GM12878 (cell line): ENCODE measurements at regions not wholly inside any gene's neighbourhood (a gene's known extent, or its start where the extent isn't known, plus 50 kb on each side); places are given as distances from the start of the nearest gene placed in this dataset.

Source experiments
- ATAC-seq: fragments of 200-7000 bp; cut with Tn5 transposase; 3 replicates; pipeline ENCODE4 v1.9.1; 2020; ENCODE audit warnings: mild to moderate bottlenecking, moderate library complexity
- BruUV-seq: library from RNA; stranded (reverse); fragments of 400-500 nt; replicated peaks from 2 replicates; lab custom pipeline; 2021; lab: Mats Ljungman, UMichigan
- CTCF ChIA-PET: fragments of 300-600 bp; sonication (Branson Sonifier 250); formaldehyde crosslinking; extraction: SDS; loops from one replicate; lab custom pipeline; 2021; ENCODE audit warnings: inconsistent platforms; lab: Yijun Ruan, JAX
- POLR2A ChIA-PET: fragments of 350-600 bp; formaldehyde crosslinking; extraction: SDS; loops from one replicate; lab custom pipeline; 2021; ENCODE audit warnings: inconsistent platforms; lab: Charles Lee
- RAD21 ChIA-PET: fragments of 300-600 bp; sonication (Branson Sonifier 250); formaldehyde crosslinking; loops from one replicate; lab custom pipeline; 2023; ENCODE audit warnings: antibody characterized with exemption; ENCODE audit not compliant: unreplicated experiment; lab: Charles Lee
- SMC1A ChIA-PET: fragments of 300-600 bp; sonication (Branson Sonifier 250); formaldehyde crosslinking; loops from one replicate; lab custom pipeline; 2023; ENCODE audit not compliant: unreplicated experiment, uncharacterized antibody; lab: Charles Lee
- DNase-seq: peaks from one replicate; pipeline ENCODE4 v3.0.0-alpha.2; 2011; ENCODE audit warnings: low read depth, low spot score
- FAIRE-seq: peaks from 3 replicates; lab custom pipeline; 2011; peaks lifted over from hg19 to GRCh38; lab: Jason Lieb, UNC
- H2AFZ ChIP-seq: 2 replicates; pipeline ENCODE4 v1.6.0; 2011; ENCODE audit warnings: low read depth, low read length, control low read depth; ENCODE audit not compliant: control insufficient read depth
- H3K27ac ChIP-seq: 2 replicates; pipeline ENCODE4 v1.5.1; 2011; ENCODE audit warnings: control low read depth; ENCODE audit not compliant: control insufficient read depth, insufficient read depth
- H3K27me3 ChIP-seq, 2 experiments: replicated peaks in 1 of 2; 2 replicates each; pipeline versions ENCODE4 v1.6.0 to v1.6.1; 2011; ENCODE audit warnings: low read length in 1 of 2; ENCODE audit not compliant: control insufficient read depth in 2 of 2, insufficient read depth in 2 of 2
- H3K36me3 ChIP-seq, 2 experiments: 2 replicates each; pipeline ENCODE4 v1.5.1; 2011; ENCODE audit warnings: low read length in 1 of 2; ENCODE audit not compliant: control insufficient read depth in 2 of 2, insufficient read depth in 2 of 2
- H3K4me1 ChIP-seq: 2 replicates; pipeline ENCODE4 v1.6.1; 2011; ENCODE audit warnings: mild to moderate bottlenecking, low read length, moderate library complexity, mixed read lengths; ENCODE audit not compliant: control insufficient read depth, insufficient read depth
- H3K4me2 ChIP-seq: 2 replicates; pipeline ENCODE4 v1.6.0; 2011; ENCODE audit warnings: control low read depth; ENCODE audit not compliant: control insufficient read depth, insufficient read depth
- H3K4me3 ChIP-seq: fragments of 200-600 bp; sonication (generic); 2 replicates; pipeline ENCODE4 v1.5.1; 2016
- H3K79me2 ChIP-seq: 2 replicates; pipeline ENCODE4 v1.6.0; 2011; ENCODE audit warnings: low read length; ENCODE audit not compliant: control insufficient read depth, insufficient read depth
- H3K9ac ChIP-seq: 2 replicates; pipeline ENCODE4 v1.8.0; 2011; ENCODE audit warnings: low read length, control low read depth, mixed read lengths; ENCODE audit not compliant: control insufficient read depth, insufficient read depth
- H3K9me3 ChIP-seq: replicated peaks from 3 replicates; pipeline ENCODE4 v1.5.1; 2011; ENCODE audit warnings: mild to moderate bottlenecking, low read length; ENCODE audit not compliant: control insufficient read depth, insufficient read depth
- H4K20me1 ChIP-seq: 2 replicates; pipeline ENCODE4 v1.6.0; 2011; ENCODE audit not compliant: control insufficient read depth, insufficient read depth
- ATF7 ChIP-seq: fragments of 450-650 bp; IDR thresholded peaks from 2 replicates; pipeline ENCODE4 v1.6.1; 2016; ENCODE audit warnings: low read depth, mild to moderate bottlenecking
- ESRRA ChIP-seq: IDR thresholded peaks from 2 replicates; pipeline ENCODE4 v1.6.1; 2012; ENCODE audit warnings: mild to moderate bottlenecking, low read length, improper control_type of control experiment
- GATAD2B ChIP-seq: fragments of 450-650 bp; conservative IDR thresholded peaks from 2 replicates; pipeline ENCODE4 v1.6.1; 2017; ENCODE audit warnings: low read depth, mild to moderate bottlenecking, moderate library complexity
- HDAC6 ChIP-seq: fragments of 200-600 bp; sonication (generic); IDR thresholded peaks from one replicate; pipeline ENCODE4 v1.8.0; 2017; ENCODE audit warnings: antibody characterized with exemption; ENCODE audit not compliant: unreplicated experiment
- MYC ChIP-seq: IDR thresholded peaks from 2 replicates; pipeline ENCODE4 v1.6.1; 2011; ENCODE audit warnings: mild to moderate bottlenecking, low read length, moderate library complexity, inconsistent platforms; ENCODE audit not compliant: insufficient read depth, insufficient replicate concordance, insufficient read length, severe bottlenecking
- NBN ChIP-seq: fragments of 450-650 bp; IDR thresholded peaks from 2 replicates; pipeline ENCODE4 v1.6.1; 2016
- NFXL1 ChIP-seq: fragments of 450-650 bp; IDR thresholded peaks from 2 replicates; pipeline ENCODE4 v1.6.1; 2017; ENCODE audit warnings: antibody characterized with exemption, mild to moderate bottlenecking, borderline replicate concordance
- NR2C1 ChIP-seq: fragments of 450-650 bp; IDR thresholded peaks from 2 replicates; pipeline ENCODE4 v1.6.1; 2017; ENCODE audit warnings: antibody characterized with exemption, mild to moderate bottlenecking, moderate library complexity
- PAX5 ChIP-seq: IDR thresholded peaks from 2 replicates; pipeline ENCODE4 v1.6.1; 2011; ENCODE audit warnings: low read depth, low read length, borderline replicate concordance
- PML ChIP-seq: IDR thresholded peaks from 2 replicates; pipeline ENCODE4 v1.6.1; 2012; ENCODE audit warnings: low read length, inconsistent platforms
- POU2F2 ChIP-seq: IDR thresholded peaks from 3 replicates; pipeline ENCODE4 v1.6.1; 2011; ENCODE audit warnings: low read depth, mild to moderate bottlenecking, low read length, borderline replicate concordance
- RELA ChIP-seq: fragments of 450-650 bp; IDR thresholded peaks from 2 replicates; pipeline ENCODE4 v1.8.0; 2014; ENCODE audit warnings: borderline replicate concordance; ENCODE audit not compliant: partially characterized antibody
- SRF ChIP-seq, 2 experiments: IDR thresholded peaks; 2 replicates each; pipeline ENCODE4 v1.6.1; 2011; ENCODE audit warnings: low read depth in 2 of 2, low read length in 2 of 2, mild to moderate bottlenecking in 1 of 2, moderate library complexity in 1 of 2
- WGBS: methylation state at CpG from one replicate; pipeline ENCODE4 v1.1.6; 2016; ENCODE audit warnings: low lambda C conversion rate; ENCODE audit not compliant: insufficient replicate concordance, insufficient coverage; ENCODE audit errors: missing lambda C conversion rate; 5-methylcytosine and 5-hydroxymethylcytosine counted together
- in situ Hi-C: fragments of 300-500 bp; cut with MboI; formaldehyde crosslinking; loops from 9 replicates; pipeline ENCODE4 v1.14.3; 2018; ENCODE audit warnings: mixed read lengths
- intact Hi-C: fragments of 100-400 bp; cut with micrococcal nuclease; formaldehyde crosslinking; loops from one replicate; pipeline ENCODE4 v1.14.2; 2022; ENCODE audit not compliant: unreplicated experiment
- TF ChIP-seq, protein P1 (sequence below): IDR thresholded peaks from 2 replicates; pipeline ENCODE4 v1.6.1; 2011; ENCODE audit warnings: low read depth, low read length, improper control_type of control experiment, borderline replicate concordance
- TF ChIP-seq, protein P2 (sequence below): fragments of 450-650 bp; IDR thresholded peaks from 2 replicates; pipeline ENCODE4 v1.6.1; 2016; ENCODE audit warnings: mild to moderate bottlenecking
- TF ChIP-seq, protein P3 (sequence below): IDR thresholded peaks from 2 replicates; pipeline ENCODE4 v1.6.1; 2011; ENCODE audit warnings: low read depth, mild to moderate bottlenecking, low read length, moderate library complexity, borderline replicate concordance; ENCODE audit errors: extremely low read depth
- TF ChIP-seq, protein P4 (sequence below): IDR thresholded peaks from 2 replicates; pipeline ENCODE4 v1.6.1; 2012; ENCODE audit warnings: low read depth, low read length, improper control_type of control experiment
- TF ChIP-seq, protein P5 (sequence below): fragments of 450-650 bp; IDR thresholded peaks from 2 replicates; pipeline ENCODE4 v1.6.1; 2017; ENCODE audit warnings: mild to moderate bottlenecking

DNA sequence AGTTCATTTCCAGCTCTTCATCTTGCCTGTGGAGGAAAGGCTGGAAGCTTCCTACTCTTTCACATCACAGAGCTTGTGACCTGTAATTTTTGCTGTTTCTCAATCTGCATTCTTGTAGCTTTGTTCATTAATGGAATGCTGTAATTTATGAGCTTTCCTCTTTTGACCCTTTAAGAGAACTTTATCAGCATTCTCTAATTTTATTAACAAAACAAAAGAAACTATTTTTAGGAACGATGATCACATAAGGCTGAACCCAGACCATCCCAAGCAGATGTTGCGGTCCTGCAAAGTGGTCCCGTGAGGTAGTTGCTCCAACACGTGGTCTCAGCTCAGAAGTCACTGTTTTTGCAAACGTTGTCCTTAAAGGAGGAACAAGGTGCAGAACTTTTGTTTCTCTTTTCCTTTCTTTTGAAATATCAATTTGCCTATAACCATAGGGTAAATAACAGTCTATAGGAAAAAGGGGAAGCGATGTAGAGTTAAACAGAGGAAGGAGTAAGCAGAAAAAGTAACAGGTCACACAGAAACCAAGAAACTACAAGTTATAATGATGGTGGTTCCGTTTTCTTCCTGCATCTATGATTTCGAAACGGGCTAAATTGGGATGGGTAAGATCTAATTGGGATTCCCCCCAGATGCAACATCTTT lies 121.3 kb upstream of the PHACTR1 start:
- Histone ChIP-seq H3K4me2 (peak overlapping the region; percentile 52), H3K36me3 (no peaks in the 10 kb centered on the region), H3K4me3 (no peak overlapping the region), H3K79me2 (no peaks in the 10 kb centered on the region), H3K9ac (no peak overlapping the region), H3K4me1 (peaks cover 14% of the 10 kb centered on the region), H3K9me3 (no peaks in the 10 kb centered on the region), H2AFZ (peak overlapping the region; percentile 49), H3K27ac (no peak overlapping the region), H3K27me3 (no peaks in the 10 kb centered on the region), H4K20me1 (no peaks in the 10 kb centered on the region)
- ATAC-seq (peak; percentile 75), FAIRE-seq (peak; percentile 81), DNase-seq (no peak)
- intact Hi-C loops, result no loop called here
- 2% methylated on average over 9 of the region's 9 CpGs for WGBS
- no TSS peak for BruUV-seq
- SMC1A ChIA-PET, result interaction anchor here (0.7 to 4.0 kb wide), 16 partner anchors 7 to 974 kb away, joined by 3 to 22 read pairs (median 5); partner anchors contain the start of gene EDN1
- POLR2A ChIA-PET, result interaction anchor here (1.1 kb wide), 1 partner anchor 82 kb away, joined by 3 read pairs; no protein-coding TSS in a partner anchor
- CTCF ChIA-PET, result interaction anchor here (1.0 to 6.7 kb wide), 10 partner anchors 8 to 304 kb away, joined by 3 to 49 read pairs (median 5); partner anchors contain the start of gene EDN1
- RAD21 ChIA-PET, result interaction anchor here (0.9 to 5.0 kb wide), 13 partner anchors 10 to 809 kb away, joined by 3 to 32 read pairs (median 4); partner anchors contain the start of gene EDN1
- in situ Hi-C loops, result loop anchor here (5.0 kb wide), 1 partner anchor 298 kb away; no protein-coding TSS in a partner anchor
- no peak for TF ChIP-seq HDAC6
- TF ChIP-seq, protein P1, sequence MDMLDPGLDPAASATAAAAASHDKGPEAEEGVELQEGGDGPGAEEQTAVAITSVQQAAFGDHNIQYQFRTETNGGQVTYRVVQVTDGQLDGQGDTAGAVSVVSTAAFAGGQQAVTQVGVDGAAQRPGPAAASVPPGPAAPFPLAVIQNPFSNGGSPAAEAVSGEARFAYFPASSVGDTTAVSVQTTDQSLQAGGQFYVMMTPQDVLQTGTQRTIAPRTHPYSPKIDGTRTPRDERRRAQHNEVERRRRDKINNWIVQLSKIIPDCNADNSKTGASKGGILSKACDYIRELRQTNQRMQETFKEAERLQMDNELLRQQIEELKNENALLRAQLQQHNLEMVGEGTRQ, result peak; percentile 34; the same call in 1 of the 2 replicates
- TF ChIP-seq NBN, result no peak
- no peak for TF ChIP-seq SRF (IDR thresholded peaks at IDR 0.05; ENCODE audit: low read depth in 2 of 2, low read length in 2 of 2)
- 0 out of 3 replicates have a peak, but pooled peaks have one; percentile 19 for TF ChIP-seq POU2F2
- peak; percentile 40; the same call in 1 of the 2 replicates for TF ChIP-seq ATF7
- TF ChIP-seq, protein P2, sequence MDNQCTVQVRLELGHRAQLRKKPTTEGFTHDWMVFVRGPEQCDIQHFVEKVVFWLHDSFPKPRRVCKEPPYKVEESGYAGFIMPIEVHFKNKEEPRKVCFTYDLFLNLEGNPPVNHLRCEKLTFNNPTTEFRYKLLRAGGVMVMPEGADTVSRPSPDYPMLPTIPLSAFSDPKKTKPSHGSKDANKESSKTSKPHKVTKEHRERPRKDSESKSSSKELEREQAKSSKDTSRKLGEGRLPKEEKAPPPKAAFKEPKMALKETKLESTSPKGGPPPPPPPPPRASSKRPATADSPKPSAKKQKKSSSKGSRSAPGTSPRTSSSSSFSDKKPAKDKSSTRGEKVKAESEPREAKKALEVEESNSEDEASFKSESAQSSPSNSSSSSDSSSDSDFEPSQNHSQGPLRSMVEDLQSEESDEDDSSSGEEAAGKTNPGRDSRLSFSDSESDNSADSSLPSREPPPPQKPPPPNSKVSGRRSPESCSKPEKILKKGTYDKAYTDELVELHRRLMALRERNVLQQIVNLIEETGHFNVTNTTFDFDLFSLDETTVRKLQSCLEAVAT, result no peak
- peak; percentile 78 for TF ChIP-seq NR2C1
- TF ChIP-seq ESRRA, result no peak
- no peak for TF ChIP-seq MYC
- TF ChIP-seq, protein P3, sequence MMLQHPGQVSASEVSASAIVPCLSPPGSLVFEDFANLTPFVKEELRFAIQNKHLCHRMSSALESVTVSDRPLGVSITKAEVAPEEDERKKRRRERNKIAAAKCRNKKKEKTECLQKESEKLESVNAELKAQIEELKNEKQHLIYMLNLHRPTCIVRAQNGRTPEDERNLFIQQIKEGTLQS, result no peak
- 0 out of 2 replicates have a peak, but pooled peaks have one; percentile 11 for TF ChIP-seq PAX5
- TF ChIP-seq, protein P4, sequence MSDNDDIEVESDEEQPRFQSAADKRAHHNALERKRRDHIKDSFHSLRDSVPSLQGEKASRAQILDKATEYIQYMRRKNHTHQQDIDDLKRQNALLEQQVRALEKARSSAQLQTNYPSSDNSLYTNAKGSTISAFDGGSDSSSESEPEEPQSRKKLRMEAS, result 0 out of 2 replicates have a peak, but pooled peaks have one; percentile 64
- no peak for TF ChIP-seq RELA
- TF ChIP-seq PML, result no peak
- TF ChIP-seq NFXL1, result no peak
- TF ChIP-seq GATAD2B, result no peak
- TF ChIP-seq, protein P5, sequence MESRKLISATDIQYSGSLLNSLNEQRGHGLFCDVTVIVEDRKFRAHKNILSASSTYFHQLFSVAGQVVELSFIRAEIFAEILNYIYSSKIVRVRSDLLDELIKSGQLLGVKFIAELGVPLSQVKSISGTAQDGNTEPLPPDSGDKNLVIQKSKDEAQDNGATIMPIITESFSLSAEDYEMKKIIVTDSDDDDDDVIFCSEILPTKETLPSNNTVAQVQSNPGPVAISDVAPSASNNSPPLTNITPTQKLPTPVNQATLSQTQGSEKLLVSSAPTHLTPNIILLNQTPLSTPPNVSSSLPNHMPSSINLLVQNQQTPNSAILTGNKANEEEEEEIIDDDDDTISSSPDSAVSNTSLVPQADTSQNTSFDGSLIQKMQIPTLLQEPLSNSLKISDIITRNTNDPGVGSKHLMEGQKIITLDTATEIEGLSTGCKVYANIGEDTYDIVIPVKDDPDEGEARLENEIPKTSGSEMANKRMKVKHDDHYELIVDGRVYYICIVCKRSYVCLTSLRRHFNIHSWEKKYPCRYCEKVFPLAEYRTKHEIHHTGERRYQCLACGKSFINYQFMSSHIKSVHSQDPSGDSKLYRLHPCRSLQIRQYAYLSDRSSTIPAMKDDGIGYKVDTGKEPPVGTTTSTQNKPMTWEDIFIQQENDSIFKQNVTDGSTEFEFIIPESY, result no peak
